GM12873 (cell line): ENCODE measurements at regions not wholly inside any gene's neighbourhood (a gene's known extent, or its start where the extent isn't known, plus 50 kb on each side); places are given as distances from the start of the nearest gene placed in this dataset.

ENCODE experiments used
- TF ChIP-seq, protein P1 (sequence below): IDR thresholded peaks from 2 replicates; pipeline ENCODE4 v1.5.1; 2012; ENCODE audit warnings: low read depth, mild to moderate bottlenecking, moderate library complexity, low read length, control low read depth; ENCODE audit not compliant: insufficient read depth; ENCODE audit errors: missing control alignments

DNA sequence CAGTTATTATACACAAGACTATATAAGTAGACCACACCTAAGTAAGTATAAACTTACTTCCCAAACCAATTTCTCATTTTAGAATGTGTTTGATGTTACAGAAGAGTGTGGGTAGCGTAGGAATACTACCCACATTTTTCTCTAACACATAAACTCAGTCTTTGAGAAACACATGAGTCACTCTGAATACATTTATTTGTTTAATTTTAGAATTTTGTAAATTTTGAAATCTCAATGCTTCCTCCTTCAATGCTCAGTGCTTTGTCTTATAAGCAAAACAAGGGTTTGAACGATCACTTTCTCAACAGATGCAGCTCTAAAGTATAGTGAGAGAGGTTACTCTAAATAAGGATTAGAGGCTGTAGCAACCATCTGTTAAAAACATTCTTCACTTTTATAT lies 700.8 kb downstream of the SI start:
- TF ChIP-seq, protein P1, sequence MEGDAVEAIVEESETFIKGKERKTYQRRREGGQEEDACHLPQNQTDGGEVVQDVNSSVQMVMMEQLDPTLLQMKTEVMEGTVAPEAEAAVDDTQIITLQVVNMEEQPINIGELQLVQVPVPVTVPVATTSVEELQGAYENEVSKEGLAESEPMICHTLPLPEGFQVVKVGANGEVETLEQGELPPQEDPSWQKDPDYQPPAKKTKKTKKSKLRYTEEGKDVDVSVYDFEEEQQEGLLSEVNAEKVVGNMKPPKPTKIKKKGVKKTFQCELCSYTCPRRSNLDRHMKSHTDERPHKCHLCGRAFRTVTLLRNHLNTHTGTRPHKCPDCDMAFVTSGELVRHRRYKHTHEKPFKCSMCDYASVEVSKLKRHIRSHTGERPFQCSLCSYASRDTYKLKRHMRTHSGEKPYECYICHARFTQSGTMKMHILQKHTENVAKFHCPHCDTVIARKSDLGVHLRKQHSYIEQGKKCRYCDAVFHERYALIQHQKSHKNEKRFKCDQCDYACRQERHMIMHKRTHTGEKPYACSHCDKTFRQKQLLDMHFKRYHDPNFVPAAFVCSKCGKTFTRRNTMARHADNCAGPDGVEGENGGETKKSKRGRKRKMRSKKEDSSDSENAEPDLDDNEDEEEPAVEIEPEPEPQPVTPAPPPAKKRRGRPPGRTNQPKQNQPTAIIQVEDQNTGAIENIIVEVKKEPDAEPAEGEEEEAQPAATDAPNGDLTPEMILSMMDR: no peak

DNA sequence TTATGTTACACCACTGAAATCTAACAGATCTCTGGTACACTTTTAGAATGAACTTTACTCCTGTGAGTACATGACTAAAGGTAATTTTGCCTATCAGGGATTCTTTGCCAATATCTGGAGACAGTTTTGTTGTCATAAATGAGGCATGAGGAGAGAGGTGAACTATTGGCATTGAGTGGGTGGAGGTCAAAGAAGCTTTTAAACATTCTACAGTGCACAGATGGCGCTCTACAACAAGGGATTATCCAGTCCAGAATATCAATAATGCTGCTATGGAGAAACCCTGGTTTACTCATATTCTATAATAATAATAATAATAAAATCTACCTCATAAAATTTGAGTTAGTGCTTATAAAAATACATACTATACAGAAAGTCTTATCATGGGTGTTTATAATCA lies 702.3 kb downstream of the SI start:
- TF ChIP-seq, protein P1: no peak

DNA sequence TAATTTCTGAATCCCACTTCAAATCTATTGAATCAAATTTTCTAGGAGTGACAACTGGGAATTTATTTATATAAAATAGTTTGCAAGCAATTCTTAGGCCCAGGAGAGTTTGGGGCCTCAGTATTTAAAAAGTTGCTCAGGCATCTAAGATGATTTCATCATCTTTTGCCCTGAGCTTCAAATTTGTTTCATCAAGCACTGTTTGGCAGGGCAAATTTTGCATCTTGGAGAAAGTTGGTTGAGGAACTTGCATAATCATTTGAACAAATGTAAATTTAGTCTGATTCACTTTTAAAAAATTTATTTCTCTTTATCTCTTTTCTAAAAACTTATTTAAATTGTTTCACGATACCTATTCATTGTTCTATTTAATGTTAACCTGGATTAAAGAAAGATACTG lies 702.8 kb downstream of the SI start:
- TF ChIP-seq, protein P1: no peak

DNA sequence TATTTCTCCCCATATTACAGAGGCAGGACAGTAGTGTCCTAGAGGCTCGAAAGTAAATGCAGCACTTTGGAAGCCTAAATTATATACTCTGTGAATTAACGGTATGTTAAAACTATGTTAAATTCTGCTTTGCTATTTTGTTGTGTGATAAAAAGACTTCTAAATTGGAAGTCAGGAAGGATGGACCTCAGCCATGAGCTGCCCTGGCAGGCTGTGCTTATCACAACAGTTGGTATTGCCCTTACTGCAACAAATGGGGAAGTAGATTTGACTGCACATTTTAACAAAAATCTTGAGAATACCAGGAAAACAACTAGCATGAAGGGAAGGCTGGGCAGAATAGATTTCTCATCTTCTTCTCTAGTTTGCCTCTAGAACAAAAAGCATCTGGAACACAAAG lies 706.6 kb downstream of the SI start:
- TF ChIP-seq, protein P1: no peak

DNA sequence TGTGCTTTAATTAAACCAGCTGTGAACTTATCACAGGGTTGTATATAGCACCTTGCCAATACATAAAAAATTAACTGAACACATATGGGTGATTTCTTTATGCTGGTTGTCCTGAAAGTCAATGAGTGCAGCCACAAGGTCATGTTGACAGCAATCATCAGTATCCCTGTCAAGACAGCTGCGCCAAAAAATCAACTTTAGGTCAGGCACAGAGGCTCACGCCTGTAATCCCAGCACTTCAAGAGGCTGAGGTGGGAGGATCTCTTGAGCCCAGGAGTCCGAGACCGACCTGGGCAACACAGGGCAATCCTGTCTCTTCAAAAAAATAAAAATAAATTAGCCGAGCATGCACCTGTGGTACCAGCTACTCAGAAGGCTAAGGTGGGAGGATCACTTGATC lies 707.3 kb downstream of the SI start:
- TF ChIP-seq, protein P1: no peak

DNA sequence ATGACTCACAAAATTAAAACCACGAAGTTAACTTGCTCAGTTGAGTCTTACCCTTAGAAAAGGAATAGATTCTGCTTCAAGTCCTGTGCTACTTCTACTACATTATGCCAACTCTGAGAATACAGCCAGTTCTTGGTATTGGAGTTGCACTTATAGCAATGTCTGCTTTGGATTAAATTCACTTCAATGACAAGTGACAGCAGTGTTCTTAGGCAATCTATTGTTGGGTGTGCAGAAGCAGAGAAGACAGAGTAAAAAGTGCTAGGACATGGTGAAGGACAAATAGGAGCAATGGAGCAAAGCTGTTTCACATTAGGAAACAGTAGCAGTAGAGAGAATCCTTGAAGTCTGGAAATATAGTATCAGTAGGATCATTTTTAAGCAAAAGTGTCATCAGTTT lies 713.1 kb downstream of the SI start:
- TF ChIP-seq, protein P1: no peak

DNA sequence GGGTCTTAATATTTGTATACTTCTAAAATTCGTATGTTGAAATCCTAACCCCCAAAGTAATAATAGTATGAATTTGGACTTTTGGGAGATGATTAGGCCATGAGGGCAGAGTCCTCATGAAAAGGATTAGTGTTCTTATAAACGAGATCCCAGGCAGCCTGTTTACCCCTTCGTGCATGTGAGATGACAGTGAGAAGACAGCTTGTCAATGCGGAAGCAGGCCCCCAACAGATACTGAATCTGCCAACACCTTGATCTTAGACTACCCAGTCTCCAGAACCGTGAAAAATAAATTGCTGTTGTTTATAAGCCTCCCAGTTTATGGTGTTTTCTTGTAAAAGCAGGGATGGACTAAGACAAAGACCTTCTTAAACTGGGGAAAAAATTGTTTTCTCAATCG lies 714.2 kb downstream of the SI start:
- TF ChIP-seq, protein P1: no peak
